ENCODE measurements at regions not wholly inside any gene's neighbourhood (a gene's known extent, or its start where the extent isn't known, plus 50 kb on each side); places are given as distances from the start of the nearest gene placed in this dataset.
A peak's percentile ranks its signal among the peaks of the same experiment; 100 is the strongest.

DNA sequence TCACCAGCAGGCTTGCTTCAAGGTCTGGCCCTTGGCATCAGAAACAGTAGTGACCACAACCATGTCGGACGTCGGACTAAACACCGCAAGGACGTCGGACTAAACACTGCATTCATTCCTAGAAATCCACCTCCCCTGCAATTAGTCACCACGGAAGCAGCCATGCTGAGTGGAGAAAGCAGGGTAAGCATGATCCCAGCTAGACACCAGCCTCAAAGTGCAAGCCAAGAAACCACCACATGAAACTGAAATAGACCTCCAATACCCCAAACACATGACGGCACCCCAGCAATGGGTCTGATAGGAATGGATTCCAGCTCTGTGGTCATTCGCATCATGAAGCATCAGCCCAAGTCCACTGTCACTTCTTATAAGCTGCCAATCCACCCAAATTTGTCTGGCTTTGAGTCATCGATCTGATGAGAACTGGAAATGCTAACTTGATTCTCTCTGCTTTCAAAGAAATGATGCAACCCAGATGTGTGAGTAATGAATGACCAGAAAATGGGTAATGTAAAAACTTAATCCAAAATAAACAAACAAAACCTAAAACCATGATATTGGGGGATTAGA is 348.3 kb upstream of the TMCO5A start:
- no peak for DNase-seq

DNA sequence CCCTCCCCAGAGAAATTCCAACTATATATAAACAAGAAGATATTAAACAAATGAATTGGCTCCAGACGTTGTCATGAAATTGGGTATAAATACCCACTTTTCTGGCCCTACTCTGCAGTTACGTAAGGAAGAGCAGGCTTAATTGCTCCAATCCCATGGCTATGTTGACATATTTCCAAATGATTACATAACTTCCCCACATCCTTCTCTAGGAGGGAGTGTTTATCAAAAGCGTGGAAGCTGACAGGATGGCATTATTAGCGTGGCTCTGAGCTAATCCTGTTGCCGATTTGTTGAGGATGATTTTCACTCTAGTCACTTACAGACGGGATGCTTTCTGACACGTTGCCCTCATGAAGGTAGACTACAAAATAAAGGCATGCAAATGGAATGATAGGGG is 347.5 kb upstream of the TMCO5A start:
- no peak for DNase-seq

DNA sequence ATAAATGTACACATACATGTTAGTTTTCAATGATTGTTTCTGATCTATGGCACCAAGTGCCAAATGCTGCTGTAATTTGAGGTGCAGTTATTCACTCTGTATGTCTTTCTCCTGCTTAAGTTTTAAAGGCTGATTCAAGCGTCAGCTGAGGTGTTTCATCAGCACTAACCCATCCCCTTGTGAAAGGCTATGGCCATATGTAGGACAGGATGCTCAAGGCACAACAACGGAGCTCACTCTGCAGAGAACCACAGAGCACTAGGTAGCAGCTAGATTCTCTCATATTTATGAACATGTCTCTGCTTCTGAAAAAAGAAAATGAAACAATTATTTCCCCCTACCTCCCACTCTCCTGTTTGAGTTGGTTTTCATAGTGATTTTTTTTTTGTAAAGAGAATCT is 340.0 kb upstream of the TMCO5A start:
- no peak for DNase-seq

DNA sequence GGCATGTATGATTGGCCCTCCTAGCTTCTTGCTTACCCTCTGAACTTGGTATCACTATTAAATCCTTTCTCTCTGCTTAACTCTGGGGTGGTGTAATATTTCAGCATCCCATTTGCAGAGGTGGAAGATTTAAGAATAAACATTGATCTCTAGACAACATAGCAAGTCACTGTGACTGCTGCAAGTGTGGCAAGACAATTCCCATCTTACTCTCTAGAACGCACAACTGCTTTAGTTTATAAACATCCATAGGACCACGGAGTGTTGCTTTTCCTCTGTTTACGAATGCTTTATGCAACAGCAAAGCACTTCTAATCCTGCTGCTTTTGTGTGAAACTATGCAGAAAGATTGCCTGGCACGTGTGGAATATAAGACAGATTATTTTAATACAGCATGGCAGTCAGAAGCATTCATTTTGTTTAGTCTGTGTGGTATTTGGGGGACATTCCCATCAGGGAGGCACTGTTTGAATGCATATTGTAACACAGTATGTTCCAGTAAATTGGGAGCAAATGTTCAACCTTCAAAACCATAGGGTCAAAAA is 338.9 kb upstream of the TMCO5A start:
- no peak for DNase-seq

DNA sequence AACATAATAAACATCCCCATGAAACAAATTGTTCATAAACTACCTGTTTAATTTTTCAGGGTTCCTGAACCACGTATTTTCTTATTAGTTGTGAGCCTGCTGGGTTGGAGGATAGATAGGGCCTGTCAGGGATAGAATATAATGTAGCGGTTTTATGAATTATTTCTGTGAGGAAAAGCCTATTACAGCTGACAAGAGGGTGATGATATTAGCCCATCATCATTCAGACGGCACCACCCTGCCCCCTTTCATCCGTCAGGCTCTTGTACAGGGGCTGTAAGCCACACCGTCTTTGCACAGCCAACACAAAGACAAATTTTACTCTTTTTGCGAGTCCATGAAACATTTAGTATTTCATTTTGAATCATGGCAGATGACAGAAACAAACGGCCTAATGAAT is 335.3 kb upstream of the TMCO5A start:
- no peak for DNase-seq

DNA sequence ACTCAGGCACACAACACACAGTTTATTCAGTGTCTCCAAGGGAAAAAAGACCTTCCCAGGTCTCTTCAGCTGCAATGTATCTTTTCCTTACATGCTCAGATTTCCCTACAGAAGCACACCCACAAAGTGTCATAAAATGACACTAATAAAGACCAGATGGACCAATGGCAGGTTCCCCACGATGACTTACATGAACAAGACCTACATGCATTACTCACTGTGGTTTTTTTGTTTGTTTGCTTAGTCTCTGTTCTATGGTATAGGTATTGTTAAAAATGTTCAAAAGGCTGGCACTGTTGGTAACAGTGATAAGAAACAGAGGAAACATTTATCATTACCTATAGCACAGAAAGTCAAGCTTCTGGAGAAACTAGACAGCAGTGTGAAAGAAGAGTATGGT is 318.2 kb upstream of the TMCO5A start:
- no peak for DNase-seq

DNA sequence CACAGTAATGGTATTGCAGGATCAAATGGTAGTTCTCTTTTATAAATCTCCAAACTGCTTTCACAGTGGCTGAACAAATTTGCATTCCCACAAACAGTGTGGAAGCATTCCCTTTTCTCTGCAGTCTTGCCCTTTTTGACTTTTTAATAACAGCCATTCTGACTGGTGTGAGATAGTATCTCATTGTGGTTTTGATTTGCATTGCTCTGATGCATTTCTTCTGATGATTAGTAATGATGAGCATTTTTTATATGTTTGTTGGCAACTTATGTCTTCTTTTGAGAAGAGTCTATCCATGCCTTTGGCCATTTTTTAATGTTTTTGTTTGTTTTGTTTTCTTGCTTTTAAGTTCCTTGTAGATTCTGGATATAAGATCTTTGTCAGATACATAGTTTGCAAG is 316.1 kb upstream of the TMCO5A start:
- peak in 1 of 2 experiments; percentile 2 for DNase-seq

DNA sequence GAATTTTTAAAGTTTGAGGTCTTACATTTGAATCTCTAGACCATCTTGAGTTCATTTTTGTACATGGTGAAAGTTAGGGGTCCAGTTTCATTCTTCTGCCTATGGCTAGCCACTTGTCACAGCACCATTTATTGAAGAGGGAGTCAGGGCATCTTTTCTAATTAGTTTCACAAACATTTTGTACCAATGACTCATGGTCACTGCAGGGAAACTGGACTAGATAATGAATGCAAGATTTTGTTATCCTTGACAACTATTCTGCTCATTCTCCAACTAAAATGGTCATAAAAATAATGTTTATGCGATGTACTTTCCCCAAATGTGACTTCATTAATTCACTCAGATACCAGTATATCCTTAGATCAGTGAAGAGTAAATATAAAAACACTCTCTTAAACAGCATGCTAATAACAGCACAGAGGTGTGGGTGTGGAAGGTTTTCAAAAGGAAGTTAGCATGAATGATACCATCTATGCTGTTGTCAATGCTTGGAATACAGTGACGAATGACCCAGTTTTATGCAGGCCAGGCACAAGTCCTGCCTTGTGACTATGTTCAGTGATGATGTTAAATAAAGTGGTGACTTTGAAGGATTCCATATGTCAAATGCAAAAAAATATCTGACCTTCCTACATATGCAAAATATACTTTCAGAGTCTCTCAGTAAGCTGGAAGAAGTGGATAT is 314.9 kb upstream of the TMCO5A start:
- no peak for DNase-seq

DNA sequence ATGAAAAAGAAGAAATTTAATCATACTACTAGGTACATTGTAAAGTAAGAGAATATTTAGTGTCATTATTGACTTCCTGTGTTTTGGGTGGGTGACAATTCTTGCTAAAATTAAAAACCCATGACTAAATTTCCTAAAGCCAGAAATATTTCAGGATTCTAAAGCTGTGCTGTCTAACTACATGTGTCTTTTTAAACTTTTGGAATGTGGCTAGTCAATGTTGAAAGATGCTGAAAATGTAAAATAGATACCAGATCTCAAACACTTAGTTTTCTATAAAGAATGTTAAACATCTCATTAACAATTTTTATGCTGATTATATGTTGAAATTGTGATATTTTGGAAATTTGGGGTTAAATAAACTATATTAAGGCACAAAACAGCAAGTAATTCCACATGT is 308.9 kb upstream of the TMCO5A start:
- DNase-seq, result no peak

DNA sequence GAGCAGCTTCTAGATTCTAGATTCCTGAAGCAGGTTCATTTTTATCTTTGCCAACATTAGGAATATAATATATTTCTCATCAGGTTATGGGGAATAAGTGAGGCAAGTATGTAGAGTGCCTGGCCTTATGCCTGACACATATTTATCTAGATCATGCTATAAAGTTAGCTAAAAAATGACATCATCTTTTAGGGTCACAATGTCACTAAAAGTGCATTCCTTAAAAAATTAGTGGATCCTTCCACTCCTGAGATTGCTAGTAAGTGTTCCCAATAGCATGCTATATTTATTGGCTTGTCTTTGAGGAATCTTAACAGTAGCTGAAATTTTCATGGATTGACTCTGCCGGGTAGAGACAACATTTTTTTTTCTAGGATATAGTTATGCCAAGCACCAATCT is 305.9 kb upstream of the TMCO5A start:
- no peak for DNase-seq

DNA sequence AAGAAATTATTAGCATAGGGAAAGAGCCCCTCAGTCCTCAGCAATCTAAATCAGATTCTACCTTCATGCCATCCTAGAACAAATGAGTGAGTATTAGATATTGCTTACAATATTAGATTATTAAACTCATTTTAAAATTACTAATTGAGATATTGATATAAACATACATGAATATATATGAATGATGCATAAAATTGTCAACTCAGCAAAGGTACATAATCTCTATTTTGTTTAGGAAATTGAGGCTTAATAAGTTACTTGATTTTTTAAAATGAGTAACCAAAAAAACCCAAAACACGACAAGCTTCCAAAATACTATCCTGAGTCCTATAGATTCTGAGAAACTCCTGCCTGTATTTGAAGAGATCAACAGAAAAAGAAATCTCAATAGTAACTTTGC is 297.7 kb upstream of the TMCO5A start:
- no peak for DNase-seq

DNA sequence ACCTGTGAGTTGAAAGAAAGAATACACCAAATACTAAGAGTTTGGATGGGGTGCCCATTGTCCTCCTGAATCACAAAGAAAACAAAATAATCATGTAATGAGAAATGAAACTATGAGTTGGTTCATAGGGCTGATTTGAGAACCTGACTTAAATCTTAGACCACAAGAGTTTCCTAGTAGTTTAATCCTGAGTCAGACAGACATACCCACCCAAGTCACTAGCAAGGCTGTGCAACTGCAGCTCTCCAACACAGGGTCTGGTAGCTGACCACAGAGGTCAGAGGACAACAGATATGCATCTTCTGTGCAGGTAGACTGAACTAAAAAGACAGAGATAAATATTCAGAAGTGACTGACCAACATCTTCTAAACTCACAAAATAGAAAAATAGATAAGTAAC is 296.3 kb upstream of the TMCO5A start:
- DNase-seq, result no peak

DNA sequence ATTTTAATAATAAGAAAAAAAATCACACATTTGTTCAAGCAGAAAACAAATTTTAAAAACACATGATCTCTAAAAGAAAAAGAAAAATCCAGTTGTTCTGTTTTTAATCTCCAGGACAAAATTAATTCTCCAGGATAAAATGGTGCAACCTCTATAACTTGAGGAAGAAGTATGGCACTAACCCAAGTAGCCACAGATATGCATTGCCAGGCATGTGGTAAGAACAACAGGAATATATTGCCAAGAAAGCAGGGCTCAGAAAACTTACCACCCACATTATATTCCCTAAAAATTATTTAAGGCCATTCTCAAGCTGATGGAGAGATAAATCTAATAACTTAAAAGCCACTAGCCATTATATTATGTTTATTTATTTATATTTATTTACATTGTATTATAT is 295.7 kb upstream of the TMCO5A start:
- no peak for DNase-seq

DNA sequence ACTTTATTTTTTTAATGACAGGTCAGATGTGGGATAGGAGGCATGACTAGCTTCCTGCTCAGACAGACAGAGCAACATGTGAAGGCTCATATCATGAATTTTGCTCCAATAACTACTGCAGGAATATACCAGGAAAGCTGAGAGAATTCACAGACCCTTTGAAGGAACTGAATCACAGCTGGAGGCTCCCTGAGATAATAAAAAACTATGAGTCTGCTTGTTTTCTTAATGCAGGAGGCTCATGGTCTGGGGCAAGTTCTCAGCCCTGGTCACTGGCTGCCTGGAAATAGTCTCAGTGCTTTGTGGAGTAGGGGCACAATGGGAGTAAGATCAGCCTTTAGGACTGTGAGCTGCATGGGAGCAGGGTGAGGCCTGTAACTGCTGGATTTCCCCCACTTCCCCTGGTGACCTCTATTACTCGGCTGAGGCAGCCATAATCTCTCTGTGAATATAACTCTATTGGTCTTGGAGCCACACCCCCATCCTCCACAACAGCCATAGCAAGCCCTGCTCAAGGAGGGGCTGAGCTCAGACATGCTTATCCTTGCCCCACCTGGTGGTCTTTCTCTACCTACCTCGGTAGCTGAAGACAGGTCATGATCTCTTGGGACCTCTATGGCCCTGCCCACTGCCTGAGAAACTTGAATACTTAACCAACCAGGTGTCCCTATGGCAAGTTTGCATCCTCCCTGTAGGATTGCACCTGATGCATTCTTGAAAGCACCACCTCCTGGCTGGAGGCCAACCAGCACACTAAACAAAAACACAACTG is 281.6 kb upstream of the TMCO5A start:
- DNase-seq, result no peak

DNA sequence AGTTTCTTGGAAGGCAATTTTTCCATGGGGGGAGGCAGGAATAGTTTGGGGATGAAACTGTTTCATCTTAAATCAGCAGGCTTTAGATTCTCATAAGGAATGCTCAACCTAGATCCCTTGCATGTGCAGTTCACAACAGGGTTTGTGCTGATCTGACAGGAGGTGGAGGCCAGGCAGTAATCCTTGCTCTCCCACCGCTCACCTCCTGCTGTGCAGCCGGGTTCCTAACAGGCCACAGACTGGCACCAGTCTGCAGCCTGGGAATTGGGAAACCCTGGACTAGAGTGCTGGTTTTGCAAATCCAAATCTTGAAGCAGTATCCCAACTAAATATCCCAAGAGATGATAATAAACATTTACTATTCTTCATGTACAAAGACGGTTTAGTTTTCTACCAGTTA is 256.3 kb upstream of the TMCO5A start:
- DNase-seq, result no peak

DNA sequence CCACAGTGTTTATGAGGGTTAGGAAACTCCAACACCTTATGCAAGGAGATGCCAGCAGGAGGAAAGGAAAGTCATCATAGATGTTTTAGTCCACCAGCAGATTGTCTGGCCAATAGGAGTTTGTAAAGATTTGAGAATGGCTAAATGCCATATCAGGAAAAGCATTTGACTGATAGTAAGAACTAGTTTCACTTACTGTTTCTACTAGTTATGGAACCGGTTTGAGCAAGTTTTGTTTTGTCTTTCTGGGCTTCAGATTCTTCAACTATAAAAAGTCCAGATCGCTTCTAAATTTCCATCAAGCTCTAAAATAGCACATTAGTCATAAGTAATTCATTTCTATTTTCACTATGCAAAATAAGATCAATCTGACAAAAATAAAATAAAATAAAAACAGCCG is 254.8 kb upstream of the TMCO5A start:
- no peak for DNase-seq

DNA sequence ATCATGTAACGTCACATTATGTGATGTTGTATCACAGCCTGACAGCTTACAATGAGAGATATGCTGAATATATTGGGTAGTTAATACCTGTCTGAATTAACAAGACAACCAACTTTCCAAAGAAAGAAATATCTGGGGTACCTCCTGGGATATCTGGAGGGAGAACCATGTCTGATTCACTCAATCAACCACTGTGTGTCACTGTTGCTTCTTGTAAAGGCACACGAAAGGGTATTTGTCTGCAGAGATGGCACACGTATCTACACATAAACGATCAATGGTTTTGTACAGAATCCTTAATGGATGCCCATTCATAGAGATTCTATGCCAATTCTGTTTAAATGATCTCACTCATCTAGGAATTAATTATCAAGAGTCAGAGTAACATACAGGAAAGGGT is 252.1 kb upstream of the TMCO5A start:
- DNase-seq, result peak; percentile 1 to 32

DNA sequence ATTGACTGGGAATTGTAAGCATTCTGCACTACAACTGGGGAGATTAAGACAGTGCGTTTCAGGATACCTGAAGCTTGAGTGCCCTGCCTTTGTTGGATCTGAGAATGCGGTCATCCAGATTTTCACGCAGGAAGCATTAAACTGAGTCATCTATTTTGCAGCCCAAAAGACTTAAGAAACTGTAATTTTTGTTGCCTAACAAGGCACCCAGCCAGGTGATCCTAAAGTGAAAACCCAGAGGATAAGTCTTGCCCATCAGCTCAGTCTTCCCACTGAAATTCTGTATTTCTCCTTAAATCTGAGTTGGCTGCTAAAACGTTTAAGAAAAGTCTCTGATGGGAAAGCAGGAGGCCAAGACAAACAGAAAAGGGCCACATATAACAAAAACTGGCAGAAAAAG is 242.5 kb upstream of the TMCO5A start:
- DNase-seq, result no peak

DNA sequence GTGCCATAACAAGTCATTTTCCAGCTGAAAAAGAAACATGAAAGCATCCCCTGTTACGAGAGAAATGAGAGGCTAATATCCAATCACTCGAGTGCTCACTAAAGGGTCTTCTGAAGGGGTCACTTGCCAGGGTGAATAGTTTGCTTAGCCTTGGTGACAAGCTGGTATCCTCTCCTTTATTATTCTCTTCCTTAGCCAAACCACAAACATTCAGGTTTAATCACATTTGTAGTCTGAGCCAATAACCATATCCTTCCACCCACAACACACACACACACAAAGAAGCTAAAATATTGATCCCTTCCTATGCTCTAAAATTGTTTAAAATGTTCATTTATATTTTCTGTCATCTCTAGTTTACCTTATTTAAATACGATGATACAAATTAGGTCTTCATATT is 240.5 kb upstream of the TMCO5A start:
- no peak for DNase-seq

DNA sequence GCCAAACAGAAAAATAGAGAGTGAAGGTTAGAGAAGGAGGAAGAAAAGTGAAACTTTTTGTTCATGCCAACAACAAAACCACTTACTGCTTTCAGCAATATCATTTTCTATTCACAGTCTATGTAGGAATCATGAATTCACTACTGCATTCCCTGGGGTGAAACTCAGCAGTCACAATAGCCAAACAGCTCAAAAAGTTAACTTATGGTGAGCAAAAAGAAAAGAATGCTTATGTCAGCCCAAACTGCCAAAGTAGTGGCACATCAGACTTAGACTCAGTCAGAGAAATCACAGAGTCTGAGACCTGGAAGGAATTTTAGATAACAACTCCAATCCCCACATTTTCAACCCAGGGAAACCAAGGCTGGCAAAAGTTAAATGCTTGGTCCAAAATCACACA is 238.7 kb upstream of the TMCO5A start:
- DNase-seq, result no peak

DNA sequence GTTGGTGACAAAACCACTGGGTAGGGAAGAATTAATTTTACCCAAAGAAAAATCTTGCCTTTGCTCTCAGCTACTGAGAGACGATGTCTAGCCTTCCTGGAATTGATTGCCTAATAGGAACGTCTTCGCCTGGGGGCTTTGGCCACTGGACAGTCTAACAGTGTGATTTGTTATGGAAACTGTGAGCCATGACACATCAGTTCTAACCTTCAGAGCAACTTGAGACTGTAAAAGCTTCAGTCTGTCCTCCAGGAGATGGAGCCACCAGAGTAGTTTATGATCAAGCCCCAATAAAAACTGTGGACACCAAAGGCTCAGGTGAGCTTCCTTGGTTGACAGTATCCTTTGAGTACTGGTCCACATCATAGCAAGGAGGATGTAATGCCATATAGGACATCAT is 235.8 kb upstream of the TMCO5A start:
- no peak for DNase-seq

DNA sequence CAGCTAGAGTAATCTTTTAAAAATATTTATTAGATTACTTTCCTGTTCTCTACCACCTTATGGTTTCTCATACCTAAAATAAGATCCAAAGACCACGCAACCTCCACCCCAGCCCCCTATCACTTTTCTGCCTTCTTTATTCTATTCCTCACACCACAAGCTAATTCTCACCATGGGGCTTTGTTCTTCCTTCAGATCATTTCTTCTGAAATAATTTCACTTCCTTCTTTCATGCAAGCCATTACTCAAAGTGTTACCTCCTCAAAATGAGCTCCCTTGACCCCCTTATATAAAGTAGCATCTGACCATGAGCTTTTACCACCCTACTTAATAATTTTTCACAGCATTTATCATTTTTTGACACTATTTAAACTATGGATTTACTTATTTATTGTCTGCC is 233.2 kb upstream of the TMCO5A start:
- no peak for DNase-seq

DNA sequence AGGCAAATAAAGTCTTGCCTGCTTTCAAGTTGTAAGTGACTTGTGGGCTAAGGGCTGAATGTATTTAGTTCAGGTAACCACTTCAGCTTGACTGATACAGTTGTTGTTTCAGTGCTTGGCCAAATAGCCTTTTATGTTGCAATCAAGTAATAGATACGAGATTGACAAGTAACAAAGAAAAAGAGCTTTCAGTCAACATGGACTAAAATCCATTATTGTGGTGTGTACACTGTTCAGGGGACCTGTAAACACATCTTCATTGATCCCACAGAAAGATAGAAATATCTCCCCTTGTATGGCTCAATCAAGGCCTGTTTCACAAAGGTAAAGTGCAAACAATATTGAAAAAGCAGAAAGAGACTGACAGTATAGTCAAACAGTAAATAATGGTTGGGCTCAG is 224.8 kb upstream of the TMCO5A start:
- DNase-seq, result no peak

DNA sequence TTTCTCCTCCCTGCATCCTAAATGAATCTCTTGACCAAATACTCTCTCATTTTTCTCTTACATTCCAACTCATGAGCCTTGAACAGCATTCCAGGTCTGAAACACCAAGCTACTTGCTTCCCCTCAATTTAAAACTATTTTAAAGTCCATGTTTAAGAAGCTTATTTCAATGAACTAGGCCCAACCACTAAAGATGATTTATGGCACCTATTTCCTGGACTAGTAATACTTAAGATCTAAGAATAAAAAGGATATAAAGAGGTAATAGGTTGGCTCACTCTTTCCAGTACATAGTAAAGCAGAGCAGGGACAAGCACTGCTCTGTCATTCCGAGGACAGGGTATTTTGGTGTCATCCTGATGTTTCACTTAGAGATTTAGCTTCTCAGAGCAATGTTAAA is 219.3 kb upstream of the TMCO5A start:
- no peak for DNase-seq

Data from NCI-H526 (cell line).